B cell (primary cell): ENCODE measurements at regions not wholly inside any gene's neighbourhood (a gene's known extent, or its start where the extent isn't known, plus 50 kb on each side); places are given as distances from the start of the nearest gene placed in this dataset.

Source experiments
- CTCF ChIP-seq: fragments of 200-600 bp; IDR thresholded peaks from one replicate; pipeline ENCODE4 v1.8.0; 2022; ENCODE audit warnings: antibody characterized with exemption, mild to moderate bottlenecking
- EZH2 ChIP-seq: IDR thresholded peaks from 2 replicates; pipeline ENCODE4 v1.6.1; 2012; ENCODE audit warnings: borderline replicate concordance, low read depth, mild to moderate bottlenecking, moderate library complexity, low read length; ENCODE audit not compliant: insufficient read depth, poor library complexity, severe bottlenecking

GRCh38 chr1:198943484-198944187, 304.8 kb downstream of the PTPRC start:
- no peak for TF ChIP-seq CTCF
- TF ChIP-seq EZH2: no peak
